Keratinocyte (primary cell): ENCODE measurements at regions not wholly inside any gene's neighbourhood (a gene's known extent, or its start where the extent isn't known, plus 50 kb on each side); places are given as distances from the start of the nearest gene placed in this dataset.

Experiments
- CTCF ChIP-seq, 3 experiments: IDR thresholded peaks in 1 of 3; conservative IDR thresholded peaks in 1 of 3; optimal IDR thresholded peaks in 1 of 3; 2 replicates in 2 of 3; 3 replicates in 1 of 3; pipeline versions ENCODE3 to v1.5.1; 2011; ENCODE audit warnings: low read length in 3 of 3, mild to moderate bottlenecking in 3 of 3, moderate library complexity in 2 of 3, control low read depth in 1 of 3, inconsistent platforms in 1 of 3; ENCODE audit not compliant: insufficient read depth in 2 of 3; ENCODE audit errors: extremely low read depth in 1 of 3
- EZH2 ChIP-seq: IDR thresholded peaks from one replicate; pipeline ENCODE4 v1.6.1; 2012; ENCODE audit warnings: inconsistent platforms, mild to moderate bottlenecking, low read length, moderate library complexity

GRCh38 chr7:137151690-137152052 is 191.9 kb downstream of the PTN start:
- no peak for TF ChIP-seq CTCF (optimal IDR thresholded peaks at IDR 0.05 in 1 of 3, IDR thresholded peaks at IDR 0.05 in 1 of 3, conservative IDR thresholded peaks at IDR 0.05 in 1 of 3; ENCODE audit: extremely low read depth in 1 of 3, insufficient read depth in 2 of 3, low read length in 3 of 3)
- no peak for TF ChIP-seq EZH2
